ENCODE measurements at regions not wholly inside any gene's neighbourhood (a gene's known extent, or its start where the extent isn't known, plus 50 kb on each side); places are given as distances from the start of the nearest gene placed in this dataset.

- CTCF ChIA-PET = interaction anchor here (0.5 to 1.0 kb wide), 2 partner anchors 22 to 198 kb away, joined by 3 read pairs; no protein-coding TSS in a partner anchor
- no peaks in the 10 kb centered on the region for H3K27me3 ChIP-seq (ENCODE audit: control insufficient read depth, insufficient read depth, low read length)
- H3K36me3 ChIP-seq (ENCODE audit: control insufficient read depth, insufficient read depth, low read length) = no peaks in the 10 kb centered on the region
- TF ChIP-seq CTCF (IDR thresholded peaks at IDR 0.05; ENCODE audit: insufficient read depth, low read depth, low read length) = no peak
- H3K4me3 ChIP-seq (ENCODE audit: low read depth, low read length) = no peak overlapping the region
- POLR2A ChIA-PET = no interaction called here
- DNase-seq (ENCODE audit: low read depth) = no peak
These were observed 195.0 kb upstream of the MARCKS start for GRCh38 chr6:113662093-113662665.

- Histone ChIP-seq H3K27me3 (ENCODE audit: control insufficient read depth, insufficient read depth, low read length) (no peaks in the 10 kb centered on the region), H3K36me3 (ENCODE audit: control insufficient read depth, insufficient read depth, low read length) (no peaks in the 10 kb centered on the region), H3K4me3 (ENCODE audit: low read depth, low read length) (no peak overlapping the region)
- no peak for TF ChIP-seq CTCF (IDR thresholded peaks at IDR 0.05; ENCODE audit: insufficient read depth, low read depth, low read length)
- POLR2A ChIA-PET = no interaction called here
- DNase-seq (ENCODE audit: low read depth) = no peak
- CTCF ChIA-PET = interaction anchor here (0.9 kb wide), 1 partner anchor 11 kb away, joined by 4 read pairs; no protein-coding TSS in a partner anchor
These were observed 194.3 kb upstream of the MARCKS start for GRCh38 chr6:113662688-113663333.

- DNase-seq (ENCODE audit: low read depth) = no peak
- H3K36me3 ChIP-seq (ENCODE audit: control insufficient read depth, insufficient read depth, low read length) = no peaks in the 10 kb centered on the region
- POLR2A ChIA-PET = no interaction called here
These were observed 192.2 kb upstream of the MARCKS start for GRCh38 chr6:113664909-113665308.

GRCh38 chr6:113668641-113669408 is 188.3 kb upstream of the MARCKS start:
- no peaks in the 10 kb centered on the region for H3K36me3 ChIP-seq (ENCODE audit: control insufficient read depth, insufficient read depth, low read length)
- no peak overlapping the region for H3K4me3 ChIP-seq (ENCODE audit: low read depth, low read length)
- CTCF ChIA-PET = interaction anchor here (0.5 kb wide), 1 partner anchor 187 kb away, joined by 3 read pairs; no protein-coding TSS in a partner anchor
- H3K27me3 ChIP-seq (ENCODE audit: control insufficient read depth, insufficient read depth, low read length) = no peaks in the 10 kb centered on the region
- TF ChIP-seq CTCF (IDR thresholded peaks at IDR 0.05; ENCODE audit: insufficient read depth, low read depth, low read length) = no peak
- no peak for DNase-seq (ENCODE audit: low read depth)
- POLR2A ChIA-PET = no interaction called here

More at GRCh38 chr6:113664909-113665308, 192.2 kb upstream of the MARCKS start:
- no peak for TF ChIP-seq CTCF (IDR thresholded peaks at IDR 0.05; ENCODE audit: insufficient read depth, low read depth, low read length)
- CTCF ChIA-PET = no interaction called here
- H3K4me3 ChIP-seq (ENCODE audit: low read depth, low read length) = no peak overlapping the region
- H3K27me3 ChIP-seq (ENCODE audit: control insufficient read depth, insufficient read depth, low read length) = no peaks in the 10 kb centered on the region

GRCh38 chr6:113669606-113670005 is 187.5 kb upstream of the MARCKS start:
- no peaks in the 10 kb centered on the region for H3K36me3 ChIP-seq (ENCODE audit: control insufficient read depth, insufficient read depth, low read length)
- DNase-seq (ENCODE audit: low read depth) = no peak
- H3K4me3 ChIP-seq (ENCODE audit: low read depth, low read length) = no peak overlapping the region
- no peaks in the 10 kb centered on the region for H3K27me3 ChIP-seq (ENCODE audit: control insufficient read depth, insufficient read depth, low read length)
- ChIA-PET CTCF (interaction anchor here (0.5 kb wide), 1 partner anchor 186 kb away, joined by 3 read pairs; no protein-coding TSS in a partner anchor), POLR2A (no interaction called here)
- TF ChIP-seq CTCF (IDR thresholded peaks at IDR 0.05; ENCODE audit: insufficient read depth, low read depth, low read length) = no peak

Data from BJ (cell line).